ENCODE measurements at regions not wholly inside any gene's neighbourhood (a gene's known extent, or its start where the extent isn't known, plus 50 kb on each side); places are given as distances from the start of the nearest gene placed in this dataset.

DNA sequence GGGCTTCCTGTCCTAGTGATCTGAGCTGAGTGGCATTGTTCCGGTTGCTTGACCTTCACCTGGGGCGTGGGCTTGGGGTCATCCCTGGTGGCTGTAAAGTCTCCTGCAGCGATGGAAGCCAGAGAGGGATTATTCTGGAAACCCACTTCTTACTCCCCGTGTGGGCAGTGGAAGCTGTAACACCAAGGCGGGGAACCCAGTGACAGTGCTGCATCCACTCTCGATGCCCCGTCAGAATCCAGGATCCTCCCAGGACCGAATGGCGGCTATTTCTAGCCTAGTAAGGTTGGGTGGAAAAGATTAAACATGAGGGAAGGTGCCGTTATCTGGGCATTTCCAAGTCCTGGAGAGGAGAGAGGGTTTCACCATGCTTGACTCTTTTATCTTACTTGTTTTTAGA lies 280.6 kb downstream of the ZNF536 start:
- Histone ChIP-seq H3K9me3 (ENCODE audit: low read depth) (no peaks in the 10 kb centered on the region), H3K4me3 (no peak overlapping the region), H3K4me1 (ENCODE audit: insufficient read depth) (no peaks in the 10 kb centered on the region), H3K36me3 (replicated peaks; ENCODE audit: insufficient read depth, low read depth) (no peaks in the 10 kb centered on the region), H3K9me2 (replicated peaks; ENCODE audit: insufficient read depth) (no peaks in the 10 kb centered on the region), H4K20me1 (ENCODE audit: insufficient read depth, poor library complexity, severe bottlenecking) (no peaks in the 10 kb centered on the region), H3K27me3 (peaks cover 28% of the 10 kb centered on the region), H2AFZ (no peak overlapping the region), H3K27ac (no peak overlapping the region), H3K79me2 (no peaks in the 10 kb centered on the region), H3K4me2 (no peak overlapping the region)
- DNase-seq (ENCODE audit: low spot score), result no peak
- TF ChIP-seq EZH2phosphoT487 (IDR thresholded peaks at IDR 0.05; ENCODE audit: low read depth, severe bottlenecking, unreplicated experiment) (no peak), EZH2 (IDR thresholded peaks at IDR 0.05; ENCODE audit: borderline replicate concordance) (no peak)
- TF ChIP-seq, protein P1, sequence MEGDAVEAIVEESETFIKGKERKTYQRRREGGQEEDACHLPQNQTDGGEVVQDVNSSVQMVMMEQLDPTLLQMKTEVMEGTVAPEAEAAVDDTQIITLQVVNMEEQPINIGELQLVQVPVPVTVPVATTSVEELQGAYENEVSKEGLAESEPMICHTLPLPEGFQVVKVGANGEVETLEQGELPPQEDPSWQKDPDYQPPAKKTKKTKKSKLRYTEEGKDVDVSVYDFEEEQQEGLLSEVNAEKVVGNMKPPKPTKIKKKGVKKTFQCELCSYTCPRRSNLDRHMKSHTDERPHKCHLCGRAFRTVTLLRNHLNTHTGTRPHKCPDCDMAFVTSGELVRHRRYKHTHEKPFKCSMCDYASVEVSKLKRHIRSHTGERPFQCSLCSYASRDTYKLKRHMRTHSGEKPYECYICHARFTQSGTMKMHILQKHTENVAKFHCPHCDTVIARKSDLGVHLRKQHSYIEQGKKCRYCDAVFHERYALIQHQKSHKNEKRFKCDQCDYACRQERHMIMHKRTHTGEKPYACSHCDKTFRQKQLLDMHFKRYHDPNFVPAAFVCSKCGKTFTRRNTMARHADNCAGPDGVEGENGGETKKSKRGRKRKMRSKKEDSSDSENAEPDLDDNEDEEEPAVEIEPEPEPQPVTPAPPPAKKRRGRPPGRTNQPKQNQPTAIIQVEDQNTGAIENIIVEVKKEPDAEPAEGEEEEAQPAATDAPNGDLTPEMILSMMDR (IDR thresholded peaks at IDR 0.05; ENCODE audit: poor library complexity), result no peak
- WGBS (ENCODE audit: low lambda C conversion rate, missing lambda C conversion rate), result 87% methylated on average over 10 of the region's 10 CpGs

DNA sequence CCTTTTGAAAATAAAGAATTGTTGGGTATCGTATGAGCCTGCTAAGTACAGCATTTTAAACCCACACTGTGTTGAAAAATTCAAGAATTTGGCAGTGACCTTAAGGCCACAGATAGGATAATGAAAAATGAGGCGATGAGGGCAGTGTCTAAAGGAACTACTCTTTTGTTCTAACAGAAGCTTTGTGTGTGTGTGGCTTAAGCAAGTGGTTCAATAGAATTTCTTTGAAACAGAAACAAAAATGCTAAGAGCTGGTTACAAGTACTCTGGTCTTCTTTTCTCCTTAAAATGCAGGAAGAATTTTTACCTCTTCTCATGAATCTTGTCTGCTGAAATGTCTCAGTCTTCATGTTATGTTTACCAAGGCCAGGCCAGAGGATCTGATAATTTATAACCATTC lies 279.5 kb downstream of the ZNF536 start:
- TF ChIP-seq EZH2phosphoT487 (IDR thresholded peaks at IDR 0.05; ENCODE audit: low read depth, severe bottlenecking, unreplicated experiment) (no peak), EZH2 (IDR thresholded peaks at IDR 0.05; ENCODE audit: borderline replicate concordance) (no peak)
- TF ChIP-seq, protein P1 (IDR thresholded peaks at IDR 0.05; ENCODE audit: poor library complexity), result no peak
- Histone ChIP-seq H3K4me1 (ENCODE audit: insufficient read depth) (no peaks in the 10 kb centered on the region), H3K27ac (no peak overlapping the region), H3K36me3 (replicated peaks; ENCODE audit: insufficient read depth, low read depth) (no peaks in the 10 kb centered on the region), H3K27me3 (peaks cover 37% of the 10 kb centered on the region), H2AFZ (no peak overlapping the region), H4K20me1 (ENCODE audit: insufficient read depth, poor library complexity, severe bottlenecking) (no peaks in the 10 kb centered on the region), H3K4me2 (no peak overlapping the region), H3K9me2 (replicated peaks; ENCODE audit: insufficient read depth) (no peaks in the 10 kb centered on the region), H3K79me2 (no peaks in the 10 kb centered on the region), H3K9me3 (ENCODE audit: low read depth) (no peaks in the 10 kb centered on the region), H3K4me3 (no peak overlapping the region)
- WGBS (ENCODE audit: low lambda C conversion rate, missing lambda C conversion rate), result 80% methylated on average over 2 of the region's 2 CpGs
- no peak for DNase-seq (ENCODE audit: low spot score)

DNA sequence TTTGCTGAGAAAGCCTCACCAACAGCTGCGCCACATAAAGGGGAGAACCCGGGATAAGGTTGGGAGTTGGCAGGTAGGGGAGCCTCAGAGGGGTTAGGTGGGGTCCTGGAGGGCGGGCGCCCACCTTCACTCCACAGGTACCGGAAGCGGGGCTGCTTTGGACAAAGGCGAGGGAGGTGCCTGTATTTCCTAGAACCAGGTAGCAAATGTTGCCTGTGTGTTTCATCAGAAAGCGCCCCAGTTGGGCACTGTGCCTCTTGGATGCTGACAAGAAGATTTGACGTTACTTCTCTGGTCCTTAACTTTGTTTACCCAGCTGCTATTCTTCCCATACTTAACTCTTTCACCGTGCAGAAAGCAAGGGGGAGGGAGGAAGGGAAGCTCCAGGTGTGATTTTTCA lies 278.9 kb downstream of the ZNF536 start:
- H3K36me3 ChIP-seq (replicated peaks; ENCODE audit: insufficient read depth, low read depth), result no peaks in the 10 kb centered on the region
- no peak overlapping the region for H3K4me3 ChIP-seq
- no peak overlapping the region for H3K27ac ChIP-seq
- no peak for TF ChIP-seq EZH2 (IDR thresholded peaks at IDR 0.05; ENCODE audit: borderline replicate concordance)
- TF ChIP-seq, protein P1 (IDR thresholded peaks at IDR 0.05; ENCODE audit: poor library complexity), result no peak
- no peak for TF ChIP-seq EZH2phosphoT487 (IDR thresholded peaks at IDR 0.05; ENCODE audit: low read depth, severe bottlenecking, unreplicated experiment)
- no peaks in the 10 kb centered on the region for H3K9me2 ChIP-seq (replicated peaks; ENCODE audit: insufficient read depth)
- H3K9me3 ChIP-seq (ENCODE audit: low read depth), result no peaks in the 10 kb centered on the region
- H4K20me1 ChIP-seq (ENCODE audit: insufficient read depth, poor library complexity, severe bottlenecking), result no peaks in the 10 kb centered on the region
- H3K4me2 ChIP-seq, result no peak overlapping the region
- no peaks in the 10 kb centered on the region for H3K79me2 ChIP-seq
- DNase-seq (ENCODE audit: low spot score), result no peak
- H3K27me3 ChIP-seq, result peaks cover 41% of the 10 kb centered on the region
- no peaks in the 10 kb centered on the region for H3K4me1 ChIP-seq (ENCODE audit: insufficient read depth)
- no peak overlapping the region for H2AFZ ChIP-seq
- WGBS (ENCODE audit: low lambda C conversion rate, missing lambda C conversion rate), result 80% methylated on average over 10 of the region's 10 CpGs

All from hepatocyte (in vitro differentiated cells).